D721Med (cell line): ENCODE measurements at regions not wholly inside any gene's neighbourhood (a gene's known extent, or its start where the extent isn't known, plus 50 kb on each side); places are given as distances from the start of the nearest gene placed in this dataset.
"Not testable (repeated sequence)": the region's sequence is repeated elsewhere in the genome, so short reads cannot be mapped to it uniquely, and the experiment has no call there.

Source experiments
- DNase-seq: peaks from one replicate; pipeline ENCODE4 v3.0.0; 2011; ENCODE audit warnings: low spot score; ENCODE audit not compliant: insufficient read length
- FAIRE-seq: peaks from 2 replicates; lab custom pipeline; 2011; peaks lifted over from hg19 to GRCh38; lab: Jason Lieb, UNC
- TF ChIP-seq, protein P1 (sequence below): IDR thresholded peaks from 2 replicates; pipeline ENCODE4 v1.5.1; 2012; ENCODE audit warnings: mild to moderate bottlenecking, control low read depth; ENCODE audit not compliant: insufficient read depth; ENCODE audit errors: missing control alignments

DNA sequence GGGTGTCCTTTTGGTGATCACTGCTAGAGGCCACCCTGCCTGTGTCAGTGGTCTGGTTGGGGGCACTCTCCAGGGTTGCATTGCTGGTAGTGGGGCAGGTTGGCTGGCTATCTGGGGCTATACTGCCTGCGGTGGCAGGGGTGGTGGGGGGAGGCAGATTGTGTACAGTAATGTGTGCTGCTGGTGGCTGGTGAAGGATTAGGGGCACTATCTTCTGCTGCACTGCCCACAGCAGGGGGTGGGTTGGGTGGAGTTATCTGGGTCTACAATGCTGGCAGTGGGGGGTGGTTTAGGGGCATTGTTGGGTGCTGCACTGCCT is 204.0 kb upstream of the WSB1 start:
- TF ChIP-seq, protein P1, sequence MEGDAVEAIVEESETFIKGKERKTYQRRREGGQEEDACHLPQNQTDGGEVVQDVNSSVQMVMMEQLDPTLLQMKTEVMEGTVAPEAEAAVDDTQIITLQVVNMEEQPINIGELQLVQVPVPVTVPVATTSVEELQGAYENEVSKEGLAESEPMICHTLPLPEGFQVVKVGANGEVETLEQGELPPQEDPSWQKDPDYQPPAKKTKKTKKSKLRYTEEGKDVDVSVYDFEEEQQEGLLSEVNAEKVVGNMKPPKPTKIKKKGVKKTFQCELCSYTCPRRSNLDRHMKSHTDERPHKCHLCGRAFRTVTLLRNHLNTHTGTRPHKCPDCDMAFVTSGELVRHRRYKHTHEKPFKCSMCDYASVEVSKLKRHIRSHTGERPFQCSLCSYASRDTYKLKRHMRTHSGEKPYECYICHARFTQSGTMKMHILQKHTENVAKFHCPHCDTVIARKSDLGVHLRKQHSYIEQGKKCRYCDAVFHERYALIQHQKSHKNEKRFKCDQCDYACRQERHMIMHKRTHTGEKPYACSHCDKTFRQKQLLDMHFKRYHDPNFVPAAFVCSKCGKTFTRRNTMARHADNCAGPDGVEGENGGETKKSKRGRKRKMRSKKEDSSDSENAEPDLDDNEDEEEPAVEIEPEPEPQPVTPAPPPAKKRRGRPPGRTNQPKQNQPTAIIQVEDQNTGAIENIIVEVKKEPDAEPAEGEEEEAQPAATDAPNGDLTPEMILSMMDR: no peak
- no peak for DNase-seq
- no peak for FAIRE-seq

- not testable (repeated sequence) for FAIRE-seq, DNase-seq
Observed at GRCh38 chr17:27090450-27091042, 203.4 kb upstream of the WSB1 start.

GRCh38 chr17:27091043-27091497 is 202.8 kb upstream of the WSB1 start:
- TF ChIP-seq, protein P1: no peak
- FAIRE-seq (no peak), DNase-seq (no peak)

DNA sequence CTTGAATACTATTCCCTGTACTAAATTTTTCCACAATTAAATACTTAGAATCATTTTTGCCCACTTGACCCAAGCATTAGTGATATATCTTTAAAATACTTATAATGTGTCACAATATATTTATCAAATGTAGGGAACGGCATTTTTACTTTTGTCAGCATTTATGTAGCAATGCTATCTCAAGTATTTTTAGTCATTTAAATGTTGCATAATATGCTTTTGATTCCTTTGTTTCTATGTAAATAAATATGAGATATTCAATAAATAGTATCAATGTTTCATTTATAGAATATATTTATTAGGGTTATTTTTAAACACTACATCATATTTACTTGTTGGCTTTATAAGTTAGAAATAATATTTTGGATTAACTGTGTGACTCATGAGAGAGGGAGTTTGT is 199.7 kb upstream of the WSB1 start:
- not testable (repeated sequence) for DNase-seq, FAIRE-seq

- FAIRE-seq, DNase-seq: not testable (repeated sequence)
Observed at GRCh38 chr17:27095821-27096220, 198.1 kb upstream of the WSB1 start.

DNA sequence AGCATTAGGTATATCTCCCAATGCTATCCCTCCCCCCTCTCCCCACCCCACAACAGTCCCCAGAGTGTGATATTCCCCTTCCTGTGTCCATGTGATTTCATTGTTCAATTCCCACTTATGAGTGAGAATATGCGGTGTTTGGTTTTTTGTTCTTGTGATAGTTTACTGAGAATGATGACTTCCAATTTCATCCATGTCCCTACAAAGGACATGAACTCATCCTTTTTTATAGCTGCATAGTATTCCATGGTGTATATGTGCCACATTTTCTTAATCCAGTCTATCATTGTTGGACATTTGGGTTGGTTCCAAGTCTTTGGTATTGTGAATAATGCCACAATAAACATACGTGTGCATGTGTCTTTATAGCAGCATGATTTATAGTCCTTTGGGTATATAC is 194.6 kb upstream of the WSB1 start:
- FAIRE-seq: not testable (repeated sequence)

GRCh38 chr17:27104605-27105221 is 189.2 kb upstream of the WSB1 start:
- not testable (repeated sequence) for FAIRE-seq, DNase-seq

More for the DNA sequence above, 194.6 kb upstream of the WSB1 start:
- DNase-seq: not testable (repeated sequence)

GRCh38 chr17:27105636-27106035 is 188.3 kb upstream of the WSB1 start:
- FAIRE-seq (no peak), DNase-seq (no peak)
- TF ChIP-seq, protein P1: no peak

DNA sequence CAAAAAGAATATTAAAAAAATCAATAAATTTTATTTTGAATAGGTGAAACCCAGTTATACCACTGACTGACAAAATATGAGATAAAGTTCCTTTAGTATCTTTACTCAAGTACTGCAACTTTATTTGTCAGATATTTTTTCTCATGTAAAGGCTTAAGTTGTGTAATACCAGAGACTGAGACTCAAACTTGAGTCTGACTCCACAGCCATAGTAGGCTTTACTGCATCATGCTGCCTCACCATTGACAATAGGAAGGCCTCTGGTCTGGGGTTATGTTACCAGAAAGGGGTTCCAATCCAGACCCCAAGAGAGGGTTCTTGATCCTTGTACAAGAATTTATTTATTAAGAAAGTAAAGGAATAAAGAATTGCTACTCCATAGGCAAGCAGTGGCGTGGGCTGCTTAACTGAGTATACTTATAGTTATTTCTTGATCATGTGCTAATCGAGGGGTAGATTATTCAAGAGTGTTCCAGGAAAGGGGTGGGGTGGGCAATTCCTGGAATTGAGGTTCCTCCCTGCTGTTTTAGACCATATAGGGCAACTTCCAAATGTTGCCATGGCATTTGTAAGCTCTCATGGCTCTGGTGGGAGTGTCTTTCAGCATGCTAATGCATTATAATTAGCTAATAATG is 187.4 kb upstream of the WSB1 start:
- DNase-seq: no peak
- FAIRE-seq: no peak
- TF ChIP-seq, protein P1: no peak

DNA sequence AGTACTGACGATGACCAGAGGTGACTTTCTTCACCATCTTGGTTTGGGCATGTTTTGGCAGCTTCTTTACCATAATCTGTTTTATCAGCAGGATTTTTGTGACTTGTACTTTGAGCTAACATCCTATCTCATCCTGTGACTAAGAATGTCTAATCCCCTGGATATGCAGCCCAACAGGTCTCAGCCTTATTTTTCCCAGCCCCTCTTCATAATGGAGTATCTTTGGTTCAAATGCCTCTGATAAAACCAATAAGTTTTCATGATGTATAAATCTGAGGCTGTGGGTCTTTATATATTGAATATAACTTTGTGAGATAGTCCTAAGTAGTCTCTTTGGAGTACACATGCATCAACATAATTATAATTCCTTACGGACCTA is 186.9 kb upstream of the WSB1 start:
- TF ChIP-seq, protein P1: no peak
- DNase-seq (no peak), FAIRE-seq (no peak)

DNA sequence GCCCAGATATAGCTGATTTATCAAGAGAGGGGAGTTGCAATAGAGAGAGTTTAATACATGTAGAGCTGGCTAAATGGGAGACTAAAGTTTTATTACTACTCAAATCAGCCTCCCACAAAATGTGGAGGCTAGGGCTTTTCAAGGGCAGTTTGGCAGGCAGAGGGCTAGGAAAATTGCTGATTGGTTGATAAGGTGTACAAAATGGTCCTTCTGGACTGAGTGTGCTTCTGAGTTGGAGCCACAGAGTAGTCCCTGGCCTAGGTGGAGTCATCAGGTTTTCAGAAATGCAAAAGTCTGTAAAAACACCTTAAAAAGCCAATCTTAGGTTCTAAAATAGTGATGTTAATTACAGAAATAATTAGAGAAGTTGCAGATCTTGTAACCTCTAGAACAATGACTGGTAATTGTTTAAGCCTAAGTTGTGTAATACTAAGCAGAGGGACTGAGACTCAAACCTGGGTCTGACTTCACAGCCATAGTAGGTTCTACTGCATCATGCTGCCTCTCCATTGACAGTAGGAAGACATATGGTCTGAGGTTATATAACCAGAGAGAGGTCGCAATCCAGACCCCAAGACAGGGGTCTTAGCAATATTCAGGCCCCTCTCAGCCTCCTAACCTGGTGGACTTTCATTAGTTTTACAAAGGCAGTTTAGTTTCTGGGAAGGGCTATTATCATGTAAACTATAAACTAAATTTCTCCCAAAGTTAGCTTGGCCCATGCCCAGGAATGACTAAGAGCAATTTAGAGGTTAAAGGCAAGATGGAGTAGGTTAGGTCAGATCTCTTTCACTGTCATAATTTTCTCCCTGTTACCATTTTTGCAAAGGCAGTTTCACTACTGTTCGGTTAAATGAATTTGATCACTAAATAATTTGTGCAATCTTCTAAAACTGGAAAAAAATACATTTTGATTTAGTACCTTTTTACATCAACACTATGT is 186.3 kb upstream of the WSB1 start:
- not testable (repeated sequence) for FAIRE-seq, DNase-seq
